GM18951 (cell line): ENCODE measurements at regions not wholly inside any gene's neighbourhood (a gene's known extent, or its start where the extent isn't known, plus 50 kb on each side); places are given as distances from the start of the nearest gene placed in this dataset.

Experiments
- POLR2A ChIP-seq: IDR thresholded peaks from 4 replicates; pipeline ENCODE4 v1.6.1; 2011; ENCODE audit warnings: mild to moderate bottlenecking; ENCODE audit not compliant: insufficient read length, insufficient read depth; ENCODE audit errors: extremely low read depth
- in situ Hi-C: fragments of 300-500 bp; cut with MboI; formaldehyde crosslinking; loops from one replicate; pipeline ENCODE4 v1.12.0; 2022; ENCODE audit warnings: low sequenced_read_pairs, mixed read lengths, inconsistent platforms; ENCODE audit not compliant: unreplicated experiment

- in situ Hi-C loops, result no loop called here
- no peak for TF ChIP-seq POLR2A
Observed at GRCh38 chr18:76264876-76265250, 230.2 kb downstream of the ZNF516 start.

- in situ Hi-C loops, result no loop called here
Observed at GRCh38 chr18:76264198-76264875, 230.7 kb downstream of the ZNF516 start.

GRCh38 chr18:76263046-76264005, 231.7 kb downstream of the ZNF516 start:
- in situ Hi-C loops, result no loop called here
- no peak for TF ChIP-seq POLR2A

More at GRCh38 chr18:76264198-76264875, 230.7 kb downstream of the ZNF516 start:
- TF ChIP-seq POLR2A, result no peak

- TF ChIP-seq POLR2A, result no peak
Observed at GRCh38 chr18:76260941-76261472, 234.0 kb downstream of the ZNF516 start.

GRCh38 chr18:76259711-76260110, 235.3 kb downstream of the ZNF516 start:
- TF ChIP-seq POLR2A, result no peak
- in situ Hi-C loops, result no loop called here

More at GRCh38 chr18:76260941-76261472, 234.0 kb downstream of the ZNF516 start:
- in situ Hi-C loops, result no loop called here

GRCh38 chr18:76259096-76259495, 235.9 kb downstream of the ZNF516 start:
- in situ Hi-C loops, result no loop called here
- TF ChIP-seq POLR2A, result no peak

- in situ Hi-C loops, result no loop called here
- TF ChIP-seq POLR2A, result no peak
Observed at GRCh38 chr18:76258209-76258608, 236.8 kb downstream of the ZNF516 start.

GRCh38 chr18:76255070-76255683, 239.9 kb downstream of the ZNF516 start:
- in situ Hi-C loops, result no loop called here
- no peak for TF ChIP-seq POLR2A

GRCh38 chr18:76252880-76253279, 242.2 kb downstream of the ZNF516 start:
- in situ Hi-C loops, result no loop called here
- no peak for TF ChIP-seq POLR2A

- in situ Hi-C loops, result no loop called here
- TF ChIP-seq POLR2A, result no peak
Observed at GRCh38 chr18:76252139-76252538, 242.9 kb downstream of the ZNF516 start.

GRCh38 chr18:76251691-76252090, 243.4 kb downstream of the ZNF516 start:
- in situ Hi-C loops, result no loop called here
- no peak for TF ChIP-seq POLR2A

- TF ChIP-seq POLR2A, result no peak
- in situ Hi-C loops, result no loop called here
Observed at GRCh38 chr18:76246590-76246989, 248.5 kb downstream of the ZNF516 start.

- no peak for TF ChIP-seq POLR2A
- in situ Hi-C loops, result no loop called here
Observed at GRCh38 chr18:76234676-76235060, 260.4 kb downstream of the ZNF516 start.
